Epithelial cell of proximal tubule (primary cell): ENCODE measurements at regions not wholly inside any gene's neighbourhood (a gene's known extent, or its start where the extent isn't known, plus 50 kb on each side); places are given as distances from the start of the nearest gene placed in this dataset.

Source experiments
- DNase-seq: peaks from one replicate; pipeline ENCODE4 v3.0.0-alpha.2; 2011; ENCODE audit warnings: low read depth
- H3K4me3 ChIP-seq: 2 replicates; pipeline ENCODE4 v1.5.1; 2011; ENCODE audit warnings: low read depth, mild to moderate bottlenecking, low read length
- CTCF ChIP-seq: conservative IDR thresholded peaks from 2 replicates; pipeline ENCODE4 v1.5.1; 2012; ENCODE audit warnings: low read depth, mild to moderate bottlenecking, low read length

- TF ChIP-seq CTCF = no peak
- DNase-seq = no peak
- H3K4me3 ChIP-seq = no peak overlapping the region
Measured at GRCh38 chr6:96450770-96451130, 70.9 kb upstream of the UFL1 start.

GRCh38 chr6:96458771-96459170 lies 62.8 kb upstream of the UFL1 start:
- TF ChIP-seq CTCF = no peak
- no peak overlapping the region for H3K4me3 ChIP-seq
- no peak for DNase-seq

GRCh38 chr6:96460052-96460700 lies 61.4 kb upstream of the UFL1 start:
- no peak for DNase-seq
- TF ChIP-seq CTCF = no peak
- no peak overlapping the region for H3K4me3 ChIP-seq

GRCh38 chr6:96465321-96465903 lies 56.2 kb upstream of the UFL1 start:
- no peak for TF ChIP-seq CTCF
- no peak for DNase-seq
- H3K4me3 ChIP-seq = no peak overlapping the region

- no peak overlapping the region for H3K4me3 ChIP-seq
- TF ChIP-seq CTCF = no peak
- no peak for DNase-seq
Measured at GRCh38 chr6:96466147-96466863, 55.3 kb upstream of the UFL1 start.

GRCh38 chr6:96467814-96468213 lies 53.8 kb upstream of the UFL1 start:
- TF ChIP-seq CTCF = no peak
- H3K4me3 ChIP-seq = no peak overlapping the region
- no peak for DNase-seq

- no peak for TF ChIP-seq CTCF
- DNase-seq = no peak
Measured at GRCh38 chr6:96468281-96468680, 53.3 kb upstream of the UFL1 start.

More at GRCh38 chr6:96468281-96468680, 53.3 kb upstream of the UFL1 start:
- H3K4me3 ChIP-seq = no peak overlapping the region
